ENCODE measurements at regions not wholly inside any gene's neighbourhood (a gene's known extent, or its start where the extent isn't known, plus 50 kb on each side); places are given as distances from the start of the nearest gene placed in this dataset.

- TF ChIP-seq, protein P1, sequence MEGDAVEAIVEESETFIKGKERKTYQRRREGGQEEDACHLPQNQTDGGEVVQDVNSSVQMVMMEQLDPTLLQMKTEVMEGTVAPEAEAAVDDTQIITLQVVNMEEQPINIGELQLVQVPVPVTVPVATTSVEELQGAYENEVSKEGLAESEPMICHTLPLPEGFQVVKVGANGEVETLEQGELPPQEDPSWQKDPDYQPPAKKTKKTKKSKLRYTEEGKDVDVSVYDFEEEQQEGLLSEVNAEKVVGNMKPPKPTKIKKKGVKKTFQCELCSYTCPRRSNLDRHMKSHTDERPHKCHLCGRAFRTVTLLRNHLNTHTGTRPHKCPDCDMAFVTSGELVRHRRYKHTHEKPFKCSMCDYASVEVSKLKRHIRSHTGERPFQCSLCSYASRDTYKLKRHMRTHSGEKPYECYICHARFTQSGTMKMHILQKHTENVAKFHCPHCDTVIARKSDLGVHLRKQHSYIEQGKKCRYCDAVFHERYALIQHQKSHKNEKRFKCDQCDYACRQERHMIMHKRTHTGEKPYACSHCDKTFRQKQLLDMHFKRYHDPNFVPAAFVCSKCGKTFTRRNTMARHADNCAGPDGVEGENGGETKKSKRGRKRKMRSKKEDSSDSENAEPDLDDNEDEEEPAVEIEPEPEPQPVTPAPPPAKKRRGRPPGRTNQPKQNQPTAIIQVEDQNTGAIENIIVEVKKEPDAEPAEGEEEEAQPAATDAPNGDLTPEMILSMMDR (IDR thresholded peaks at IDR 0.05): no peak
Observed at GRCh38 chr6:134753001-134753400, 196.9 kb downstream of the ALDH8A1 start.

- TF ChIP-seq, protein P1 (IDR thresholded peaks at IDR 0.05): no peak
Observed at GRCh38 chr6:134752445-134752844, 197.5 kb downstream of the ALDH8A1 start.

- TF ChIP-seq, protein P1 (IDR thresholded peaks at IDR 0.05): no peak
Observed at GRCh38 chr6:134750669-134751068, 199.2 kb downstream of the ALDH8A1 start.

DNA sequence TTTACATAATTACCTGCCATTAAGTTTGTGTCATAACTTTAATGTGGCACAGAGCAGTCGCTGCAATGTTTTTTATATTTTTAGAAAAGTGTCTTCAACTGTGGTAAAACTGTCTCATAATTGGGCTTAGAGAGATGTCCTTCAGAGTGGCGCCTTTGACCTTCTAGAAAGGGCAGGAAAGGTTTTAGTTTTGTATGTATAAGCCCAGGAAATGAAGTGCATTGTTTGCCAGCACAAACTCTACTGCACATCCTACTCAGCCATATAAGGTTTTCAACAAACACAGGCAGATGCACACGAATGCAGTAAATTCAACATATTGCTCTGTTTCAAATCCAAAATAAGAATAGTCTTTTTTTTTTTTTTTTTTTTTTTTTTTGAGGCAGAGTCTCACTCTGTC is 201.4 kb downstream of the ALDH8A1 start:
- TF ChIP-seq, protein P1 (IDR thresholded peaks at IDR 0.05): no peak

DNA sequence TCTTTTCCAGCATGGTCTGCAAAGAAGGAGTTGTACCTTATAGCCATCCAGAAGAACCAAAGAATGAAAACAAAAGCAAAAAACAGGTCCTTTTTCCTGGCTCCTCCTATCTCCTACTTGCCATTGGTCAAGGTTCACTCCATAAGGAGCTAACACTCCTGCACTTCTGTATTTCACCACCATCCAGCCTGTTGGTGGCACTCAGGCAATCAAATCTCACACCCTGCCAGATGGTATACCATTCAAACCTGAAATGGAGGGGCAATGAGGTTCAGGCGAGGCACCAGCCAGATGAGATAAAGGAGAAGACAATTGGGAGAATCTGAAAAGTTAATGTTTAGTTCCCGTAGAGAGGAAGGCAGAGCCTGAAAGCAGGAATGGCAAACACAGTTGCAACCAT is 203.8 kb downstream of the ALDH8A1 start:
- TF ChIP-seq, protein P1 (IDR thresholded peaks at IDR 0.05): no peak

GRCh38 chr6:134744301-134744700 is 205.6 kb downstream of the ALDH8A1 start:
- TF ChIP-seq, protein P1 (IDR thresholded peaks at IDR 0.05): no peak

DNA sequence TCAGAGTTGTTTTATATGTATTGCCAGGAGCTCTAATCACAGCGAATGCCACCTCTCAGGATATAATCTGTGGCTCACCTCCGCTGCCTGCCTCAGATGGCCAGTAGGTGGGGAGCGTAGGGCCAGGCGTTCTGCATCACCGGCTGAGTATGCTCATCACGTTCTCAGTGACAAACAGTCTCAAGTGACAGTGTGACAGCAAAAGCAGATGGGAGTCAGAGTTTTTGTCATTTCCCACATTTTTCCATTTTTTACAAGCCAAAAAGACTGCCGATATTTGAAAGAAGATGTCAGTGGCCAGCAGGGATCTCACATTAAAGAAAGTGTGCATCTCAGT is 208.7 kb downstream of the ALDH8A1 start:
- TF ChIP-seq, protein P1 (IDR thresholded peaks at IDR 0.05): peak; percentile 16; the same call in 1 of the 2 replicates

GRCh38 chr6:134740473-134741199 is 209.3 kb downstream of the ALDH8A1 start:
- TF ChIP-seq, protein P1 (IDR thresholded peaks at IDR 0.05): no peak

Data from LNCAP (cell line).